A673 (cell line): ENCODE measurements at regions not wholly inside any gene's neighbourhood (a gene's known extent, or its start where the extent isn't known, plus 50 kb on each side); places are given as distances from the start of the nearest gene placed in this dataset.

ENCODE experiments used
- BruUV-seq: library from RNA; stranded (reverse); fragments of 400-500 nt; replicated peaks from 2 replicates; lab custom pipeline; 2021; lab: Mats Ljungman, UMichigan
- CTCF ChIA-PET: fragments of 300-600 bp; sonication (Branson Sonifier 250); formaldehyde crosslinking; loops from one replicate; lab custom pipeline; 2022; ENCODE audit warnings: antibody characterized with exemption; lab: Charles Lee
- POLR2A ChIA-PET: fragments of 300-600 bp; sonication (Branson Sonifier 250); formaldehyde crosslinking; loops from one replicate; lab custom pipeline; 2022; ENCODE audit warnings: antibody characterized with exemption; ENCODE audit not compliant: low non-redundant PET; lab: Charles Lee
- DNase-seq: peaks from one replicate; pipeline ENCODE4 v3.0.0-alpha.2; 2015; ENCODE audit warnings: low spot score
- H3K27ac ChIP-seq: fragments of 200-600 bp; sonication (generic); 2 replicates; pipeline ENCODE4 v1.5.1; 2016; ENCODE audit warnings: mixed run types, low read depth, mild to moderate bottlenecking, mixed read lengths, antibody characterized with exemption, low read length; ENCODE audit not compliant: poor library complexity, severe bottlenecking
- H3K27me3 ChIP-seq: fragments of 200-600 bp; sonication (generic); replicated peaks from 2 replicates; pipeline ENCODE4 v1.6.1; 2017; ENCODE audit warnings: mixed run types, low read depth, mild to moderate bottlenecking, mixed read lengths, antibody characterized with exemption, low read length; ENCODE audit not compliant: insufficient read depth, poor library complexity
- H3K36me3 ChIP-seq: fragments of 200-600 bp; sonication (generic); 2 replicates; pipeline ENCODE4 v1.6.1; 2016; ENCODE audit warnings: mixed run types, mild to moderate bottlenecking, mixed read lengths, antibody characterized with exemption, low read length; ENCODE audit not compliant: insufficient read depth, poor library complexity, severe bottlenecking
- H3K4me1 ChIP-seq: fragments of 200-600 bp; sonication (generic); 2 replicates; pipeline ENCODE4 v1.6.1; 2017; ENCODE audit warnings: mixed run types, mild to moderate bottlenecking, mixed read lengths, antibody characterized with exemption, low read length; ENCODE audit not compliant: insufficient read depth, poor library complexity, severe bottlenecking
- H3K4me3 ChIP-seq: fragments of 200-600 bp; sonication (generic); 2 replicates; pipeline ENCODE4 v1.5.1; 2016; ENCODE audit warnings: low read depth, mixed run types, mild to moderate bottlenecking, mixed read lengths, low read length; ENCODE audit not compliant: poor library complexity, severe bottlenecking
- H3K9me3 ChIP-seq: fragments of 200-600 bp; sonication (generic); 2 replicates; pipeline ENCODE4 v1.6.1; 2016; ENCODE audit warnings: mixed run types, low read depth, mild to moderate bottlenecking, mixed read lengths, antibody characterized with exemption, low read length; ENCODE audit not compliant: poor library complexity, severe bottlenecking
- CTCF ChIP-seq: fragments of 300-800, 200-600 bp; sonication (generic); conservative IDR thresholded peaks from 2 replicates; pipeline ENCODE4 v1.5.1; 2017; ENCODE audit warnings: low read depth, mild to moderate bottlenecking, antibody characterized with exemption, low read length, moderate library complexity, mixed read lengths
- EZH2 ChIP-seq: fragments of 200-600 bp; sonication (generic); IDR thresholded peaks from 2 replicates; pipeline ENCODE4 v1.6.1; 2017; ENCODE audit warnings: borderline replicate concordance, low read depth, mild to moderate bottlenecking, mixed read lengths, antibody characterized with exemption, low read length; ENCODE audit not compliant: poor library complexity, severe bottlenecking
- intact Hi-C: fragments of 100-400 bp; cut with micrococcal nuclease; formaldehyde crosslinking; loops from one replicate; pipeline ENCODE4 v1.10.0; 2022; ENCODE audit not compliant: unreplicated experiment

DNA sequence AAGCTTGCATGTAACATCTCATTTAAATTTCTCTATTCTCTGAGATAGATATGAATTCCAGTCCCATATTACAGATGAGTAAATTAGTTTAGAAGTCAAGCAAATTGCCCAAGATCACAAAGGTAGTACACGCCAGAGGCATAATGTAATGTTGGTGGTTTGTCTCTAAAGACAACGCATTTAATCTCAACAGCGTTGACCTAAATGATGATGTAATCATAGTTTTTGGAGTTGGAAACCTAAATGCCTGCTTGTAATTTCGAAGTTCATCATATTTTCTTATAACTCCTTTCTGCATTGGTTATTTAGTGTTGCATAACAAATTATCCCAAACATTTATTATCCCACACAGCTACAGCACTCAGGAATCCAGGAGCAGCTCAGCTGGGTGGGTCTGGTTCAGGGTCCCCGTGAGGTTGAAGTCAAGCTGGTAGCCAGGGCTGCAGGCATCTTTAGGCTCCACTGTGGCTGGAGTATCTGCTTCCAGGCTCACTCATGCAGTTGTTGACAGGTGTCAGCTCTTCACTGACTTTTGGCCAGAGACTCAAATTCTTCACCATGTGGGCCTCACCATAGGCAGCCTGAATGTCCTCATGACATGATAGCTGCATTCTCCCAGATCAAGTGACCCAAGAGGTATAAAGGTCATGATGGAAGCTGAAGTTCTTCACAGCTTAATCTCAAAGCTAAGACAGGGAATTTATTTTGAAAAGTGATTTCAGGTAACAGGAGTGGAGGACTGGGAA is 122.0 kb upstream of the SPTLC3 start:
- POLR2A ChIA-PET, result no interaction called here
- no peak for DNase-seq
- intact Hi-C loops, result no loop called here
- CTCF ChIA-PET, result no interaction called here
- H3K36me3 ChIP-seq, result no peaks in the 10 kb centered on the region
- no peaks in the 10 kb centered on the region for H3K9me3 ChIP-seq
- H3K4me3 ChIP-seq, result no peak overlapping the region
- no peaks in the 10 kb centered on the region for H3K4me1 ChIP-seq
- TF ChIP-seq CTCF (no peak), EZH2 (no peak)
- no peak overlapping the region for H3K27ac ChIP-seq
- H3K27me3 ChIP-seq, result peaks cover 19% of the 10 kb centered on the region
- no TSS peak for BruUV-seq

GRCh38 chr20:12891643-12892042 is 117.1 kb upstream of the SPTLC3 start:
- peaks cover 32% of the 10 kb centered on the region for H3K27me3 ChIP-seq
- TF ChIP-seq CTCF, result no peak
- TF ChIP-seq EZH2, result no peak
- no peaks in the 10 kb centered on the region for H3K4me1 ChIP-seq
- H3K27ac ChIP-seq, result no peak overlapping the region
- H3K9me3 ChIP-seq, result no peaks in the 10 kb centered on the region
- DNase-seq, result no peak
- ChIA-PET CTCF (no interaction called here), POLR2A (no interaction called here)
- no TSS peak for BruUV-seq
- no peaks in the 10 kb centered on the region for H3K36me3 ChIP-seq
- intact Hi-C loops, result no loop called here
- no peak overlapping the region for H3K4me3 ChIP-seq

- ChIA-PET POLR2A (no interaction called here), CTCF (no interaction called here)
- no peak for TF ChIP-seq CTCF
- TF ChIP-seq EZH2, result no peak
- no peak overlapping the region for H3K4me3 ChIP-seq
- BruUV-seq, result no TSS peak
- H3K27me3 ChIP-seq, result peaks cover 32% of the 10 kb centered on the region
- no peaks in the 10 kb centered on the region for H3K9me3 ChIP-seq
- H3K4me1 ChIP-seq, result no peaks in the 10 kb centered on the region
- DNase-seq, result no peak
- intact Hi-C loops, result no loop called here
- H3K36me3 ChIP-seq, result no peaks in the 10 kb centered on the region
- no peak overlapping the region for H3K27ac ChIP-seq
Observed at GRCh38 chr20:12893019-12893418, 115.8 kb upstream of the SPTLC3 start.
